ENCODE measurements at regions not wholly inside any gene's neighbourhood (a gene's known extent, or its start where the extent isn't known, plus 50 kb on each side); places are given as distances from the start of the nearest gene placed in this dataset.

GRCh38 chr1:234926559-234927311, 201.9 kb downstream of the TOMM20 start:
- ChIA-PET POLR2A (interaction anchor here (0.5 to 1.8 kb wide), 8 partner anchors 16 to 327 kb away, joined by 3 to 8 read pairs (median 4); no protein-coding TSS in a partner anchor), CTCF (interaction anchor here (0.6 to 0.9 kb wide), 5 partner anchors 10 to 161 kb away, joined by 3 to 5 read pairs (median 3); no protein-coding TSS in a partner anchor)
- TF ChIP-seq ZNF311 (tag by site-specific recombination; IDR thresholded peaks at IDR 0.05; ENCODE audit: borderline replicate concordance), result no peak
- no peak for TF ChIP-seq ELK4 (IDR thresholded peaks at IDR 0.05; ENCODE audit: borderline replicate concordance, low read depth, low read length)
- no peak for TF ChIP-seq HIC1 (tag by site-specific recombination; IDR thresholded peaks at IDR 0.05)
- no peak for TF ChIP-seq ZNF561 (tag by site-specific recombination; IDR thresholded peaks at IDR 0.05; ENCODE audit: borderline replicate concordance)
- no peak for TF ChIP-seq BCL11A (tag by site-specific recombination; IDR thresholded peaks at IDR 0.05; ENCODE audit: low read depth)
- TF ChIP-seq ZNF266 (tag by site-specific recombination; IDR thresholded peaks at IDR 0.05; ENCODE audit: low read depth), result no peak
- no peak for TF ChIP-seq ZNF580 (tag by site-specific recombination; IDR thresholded peaks at IDR 0.05)
- TF ChIP-seq ZBTB20 (tag by site-specific recombination; IDR thresholded peaks at IDR 0.05), result no peak
- TF ChIP-seq ZNF596 (tag by site-specific recombination; IDR thresholded peaks at IDR 0.05), result no peak
- TF ChIP-seq, protein P1, sequence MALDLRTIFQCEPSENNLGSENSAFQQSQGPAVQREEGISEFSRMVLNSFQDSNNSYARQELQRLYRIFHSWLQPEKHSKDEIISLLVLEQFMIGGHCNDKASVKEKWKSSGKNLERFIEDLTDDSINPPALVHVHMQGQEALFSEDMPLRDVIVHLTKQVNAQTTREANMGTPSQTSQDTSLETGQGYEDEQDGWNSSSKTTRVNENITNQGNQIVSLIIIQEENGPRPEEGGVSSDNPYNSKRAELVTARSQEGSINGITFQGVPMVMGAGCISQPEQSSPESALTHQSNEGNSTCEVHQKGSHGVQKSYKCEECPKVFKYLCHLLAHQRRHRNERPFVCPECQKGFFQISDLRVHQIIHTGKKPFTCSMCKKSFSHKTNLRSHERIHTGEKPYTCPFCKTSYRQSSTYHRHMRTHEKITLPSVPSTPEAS (tag by site-specific recombination; IDR thresholded peaks at IDR 0.05), result no peak
- no peak for TF ChIP-seq ZNF391 (tag by site-specific recombination; IDR thresholded peaks at IDR 0.05; ENCODE audit: borderline replicate concordance, low read depth)
- TF ChIP-seq ZNF146 (tag by site-specific recombination; IDR thresholded peaks at IDR 0.05), result no peak
- TF ChIP-seq, protein P2, sequence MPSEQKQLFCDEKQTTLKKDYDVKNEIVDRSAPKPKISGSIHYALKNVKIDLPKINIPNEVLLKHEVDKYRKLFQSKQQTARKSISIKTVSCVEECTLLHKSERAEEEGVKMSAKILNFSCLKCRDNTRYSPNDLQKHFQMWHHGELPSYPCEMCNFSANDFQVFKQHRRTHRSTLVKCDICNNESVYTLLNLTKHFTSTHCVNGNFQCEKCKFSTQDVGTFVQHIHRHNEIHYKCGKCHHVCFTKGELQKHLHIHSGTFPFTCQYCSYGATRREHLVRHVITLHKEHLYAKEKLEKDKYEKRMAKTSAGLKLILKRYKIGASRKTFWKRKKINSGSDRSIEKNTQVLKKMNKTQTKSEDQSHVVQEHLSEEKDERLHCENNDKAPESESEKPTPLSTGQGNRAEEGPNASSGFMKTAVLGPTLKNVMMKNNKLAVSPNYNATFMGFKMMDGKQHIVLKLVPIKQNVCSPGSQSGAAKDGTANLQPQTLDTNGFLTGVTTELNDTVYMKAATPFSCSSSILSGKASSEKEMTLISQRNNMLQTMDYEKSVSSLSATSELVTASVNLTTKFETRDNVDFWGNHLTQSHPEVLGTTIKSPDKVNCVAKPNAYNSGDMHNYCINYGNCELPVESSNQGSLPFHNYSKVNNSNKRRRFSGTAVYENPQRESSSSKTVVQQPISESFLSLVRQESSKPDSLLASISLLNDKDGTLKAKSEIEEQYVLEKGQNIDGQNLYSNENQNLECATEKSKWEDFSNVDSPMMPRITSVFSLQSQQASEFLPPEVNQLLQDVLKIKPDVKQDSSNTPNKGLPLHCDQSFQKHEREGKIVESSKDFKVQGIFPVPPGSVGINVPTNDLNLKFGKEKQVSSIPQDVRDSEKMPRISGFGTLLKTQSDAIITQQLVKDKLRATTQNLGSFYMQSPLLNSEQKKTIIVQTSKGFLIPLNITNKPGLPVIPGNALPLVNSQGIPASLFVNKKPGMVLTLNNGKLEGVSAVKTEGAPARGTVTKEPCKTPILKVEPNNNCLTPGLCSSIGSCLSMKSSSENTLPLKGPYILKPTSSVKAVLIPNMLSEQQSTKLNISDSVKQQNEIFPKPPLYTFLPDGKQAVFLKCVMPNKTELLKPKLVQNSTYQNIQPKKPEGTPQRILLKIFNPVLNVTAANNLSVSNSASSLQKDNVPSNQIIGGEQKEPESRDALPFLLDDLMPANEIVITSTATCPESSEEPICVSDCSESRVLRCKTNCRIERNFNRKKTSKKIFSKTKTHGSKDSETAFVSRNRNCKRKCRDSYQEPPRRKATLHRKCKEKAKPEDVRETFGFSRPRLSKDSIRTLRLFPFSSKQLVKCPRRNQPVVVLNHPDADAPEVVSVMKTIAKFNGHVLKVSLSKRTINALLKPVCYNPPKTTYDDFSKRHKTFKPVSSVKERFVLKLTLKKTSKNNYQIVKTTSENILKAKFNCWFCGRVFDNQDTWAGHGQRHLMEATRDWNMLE (tag by site-specific recombination; conservative IDR thresholded peaks at IDR 0.05; ENCODE audit: low read depth), result no peak
- TF ChIP-seq, protein P3, sequence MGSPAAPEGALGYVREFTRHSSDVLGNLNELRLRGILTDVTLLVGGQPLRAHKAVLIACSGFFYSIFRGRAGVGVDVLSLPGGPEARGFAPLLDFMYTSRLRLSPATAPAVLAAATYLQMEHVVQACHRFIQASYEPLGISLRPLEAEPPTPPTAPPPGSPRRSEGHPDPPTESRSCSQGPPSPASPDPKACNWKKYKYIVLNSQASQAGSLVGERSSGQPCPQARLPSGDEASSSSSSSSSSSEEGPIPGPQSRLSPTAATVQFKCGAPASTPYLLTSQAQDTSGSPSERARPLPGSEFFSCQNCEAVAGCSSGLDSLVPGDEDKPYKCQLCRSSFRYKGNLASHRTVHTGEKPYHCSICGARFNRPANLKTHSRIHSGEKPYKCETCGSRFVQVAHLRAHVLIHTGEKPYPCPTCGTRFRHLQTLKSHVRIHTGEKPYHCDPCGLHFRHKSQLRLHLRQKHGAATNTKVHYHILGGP (tag by site-specific recombination; IDR thresholded peaks at IDR 0.05), result no peak
- TF ChIP-seq FEZF1 (tag by site-specific recombination; IDR thresholded peaks at IDR 0.05), result no peak
- no peak for TF ChIP-seq ZNF174 (tag by site-specific recombination; IDR thresholded peaks at IDR 0.05)
- no peak for TF ChIP-seq ZNF660 (tag by site-specific recombination; IDR thresholded peaks at IDR 0.05)
- no peak for TF ChIP-seq ZNF585B (tag by site-specific recombination; IDR thresholded peaks at IDR 0.05)
- Histone ChIP-seq H3K27ac (ENCODE audit: extremely low read depth, low read depth, low read length) (no peak overlapping the region), H3K4me1 (ENCODE audit: control insufficient read depth, insufficient read depth, low read length) (no peaks in the 10 kb centered on the region), H3K4me3 (ENCODE audit: low read depth, low read length) (no peak overlapping the region), H3K9me3 (ENCODE audit: control insufficient read depth, insufficient read depth, low read depth, low read length) (no peaks in the 10 kb centered on the region), H3K36me3 (ENCODE audit: control insufficient read depth in 2 of 2, insufficient read depth in 1 of 2, low read length in 2 of 2) (no peaks in the 10 kb centered on the region)

All from HEK293 (cell line).